ENCODE measurements at regions not wholly inside any gene's neighbourhood (a gene's known extent, or its start where the extent isn't known, plus 50 kb on each side); places are given as distances from the start of the nearest gene placed in this dataset.

- DNase-seq (ENCODE audit: low read depth in 2 of 2) = no peak
Observed at GRCh38 chr18:53649621-53650020, 574.8 kb downstream of the MBD2 start.

DNA sequence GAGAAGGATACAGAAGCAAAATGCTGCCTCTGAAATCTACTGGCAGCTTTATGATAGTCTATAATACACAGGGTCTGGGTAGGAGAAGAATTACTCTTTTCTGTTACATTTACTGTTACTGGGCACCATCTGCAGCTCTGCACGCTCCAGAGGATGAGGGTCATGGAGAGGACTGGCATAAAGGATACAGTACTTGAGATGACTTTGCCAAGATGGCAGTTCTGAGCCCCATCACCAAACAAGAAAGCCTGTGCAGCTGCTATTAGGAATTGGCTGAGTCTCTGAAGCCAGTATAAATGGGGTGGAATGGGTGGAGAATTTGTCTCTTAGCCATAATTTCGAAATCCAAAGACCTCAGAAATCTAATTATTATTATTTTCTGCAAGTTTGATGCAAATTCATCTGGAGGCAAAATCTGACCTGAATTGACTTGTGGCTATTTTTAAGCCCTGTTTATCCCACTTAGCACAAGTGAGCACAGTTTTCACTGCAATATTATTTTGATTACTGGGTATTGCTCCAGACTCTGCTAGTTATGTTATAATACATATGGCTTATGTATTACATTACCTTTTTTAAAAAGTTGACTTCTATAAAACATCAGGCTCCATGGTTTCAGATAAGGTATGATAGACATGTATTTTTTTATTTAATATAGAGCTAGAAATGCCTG, 579.5 kb downstream of the MBD2 start:
- DNase-seq (ENCODE audit: low read depth in 2 of 2) = no peak

- no peak for DNase-seq (ENCODE audit: low read depth in 2 of 2)
Observed at GRCh38 chr18:53639687-53640086, 584.8 kb downstream of the MBD2 start.

- no peak for DNase-seq (ENCODE audit: low read depth in 2 of 2)
Observed at GRCh38 chr18:53629337-53629736, 595.1 kb downstream of the MBD2 start.

DNA sequence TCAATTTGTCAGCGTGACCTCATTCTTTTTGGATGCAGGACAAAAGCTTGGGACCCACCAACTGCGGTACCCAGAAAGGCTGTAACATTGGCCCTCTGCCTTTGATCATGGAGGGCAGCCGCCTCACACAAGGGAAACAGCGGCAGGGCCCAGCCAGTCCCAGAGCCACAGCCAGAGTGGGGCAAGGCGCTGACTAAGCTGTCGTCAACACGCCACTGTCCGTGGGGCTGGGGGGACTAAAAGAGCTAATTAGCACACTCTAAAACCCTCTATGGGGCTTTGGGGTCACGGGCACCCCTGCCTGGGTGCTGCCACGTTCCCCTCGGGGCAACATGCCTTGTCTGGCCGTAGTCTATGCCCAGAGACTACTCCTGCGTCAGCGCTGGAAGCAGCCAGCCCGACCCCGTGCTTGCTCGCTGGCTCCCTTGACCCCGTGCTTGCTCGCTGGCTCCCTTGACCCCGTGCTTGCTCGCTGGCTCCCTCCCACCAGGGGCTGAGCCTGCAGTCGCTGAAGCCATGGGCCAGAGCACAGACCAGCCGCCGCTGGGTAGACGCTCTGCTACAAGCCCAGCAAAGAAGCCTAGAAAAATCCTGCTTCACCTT, 598.4 kb downstream of the MBD2 start:
- DNase-seq (ENCODE audit: low read depth in 2 of 2) = no peak

DNA sequence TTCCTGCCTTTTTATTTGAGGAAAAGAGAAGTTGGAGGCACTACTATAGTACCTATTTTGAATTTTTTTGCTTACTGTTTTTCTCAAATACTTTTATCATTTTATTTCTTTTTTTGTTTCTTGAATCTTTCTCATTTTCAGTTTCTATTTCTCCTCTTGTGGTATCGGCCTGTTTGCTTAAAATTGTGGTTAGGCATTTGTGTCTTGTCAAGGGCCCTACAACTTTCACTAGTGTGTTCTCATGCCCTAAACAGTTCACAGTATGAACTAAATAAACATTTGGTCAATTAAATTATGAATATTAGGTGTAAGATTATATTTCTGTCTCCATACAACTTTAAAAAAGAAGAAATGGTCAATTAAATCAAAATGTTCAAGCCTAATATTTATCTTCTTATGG, 613.5 kb downstream of the MBD2 start:
- no peak for DNase-seq (ENCODE audit: low read depth in 2 of 2)

- DNase-seq (ENCODE audit: low read depth in 2 of 2) = no peak
Observed at GRCh38 chr18:53606792-53607191, 617.7 kb downstream of the MBD2 start.

GRCh38 chr18:53605198-53605597, 619.3 kb downstream of the MBD2 start:
- DNase-seq (ENCODE audit: low read depth in 2 of 2) = no peak

GRCh38 chr18:53603276-53603675, 621.2 kb downstream of the MBD2 start:
- no peak for DNase-seq (ENCODE audit: low read depth in 2 of 2)

DNA sequence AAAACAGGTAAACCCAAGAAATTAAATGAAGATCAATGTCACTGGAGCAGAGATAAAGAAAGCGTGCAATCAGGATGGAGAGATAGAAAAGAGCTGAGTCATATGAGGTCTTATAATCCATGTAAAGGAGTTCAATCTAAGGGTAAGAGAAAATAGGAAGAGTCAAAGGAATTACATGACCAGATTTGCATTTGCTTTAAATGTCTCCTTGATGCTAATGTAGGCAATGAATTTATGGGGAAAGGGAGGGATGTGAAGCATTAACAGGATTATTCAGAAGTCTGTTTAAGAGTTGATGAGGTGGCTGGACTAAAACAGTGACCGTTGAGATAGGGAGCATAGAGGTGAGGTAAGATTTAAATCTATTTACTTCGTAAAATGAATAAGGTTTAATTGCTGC, 623.1 kb downstream of the MBD2 start:
- DNase-seq (ENCODE audit: low read depth in 2 of 2) = no peak

DNA sequence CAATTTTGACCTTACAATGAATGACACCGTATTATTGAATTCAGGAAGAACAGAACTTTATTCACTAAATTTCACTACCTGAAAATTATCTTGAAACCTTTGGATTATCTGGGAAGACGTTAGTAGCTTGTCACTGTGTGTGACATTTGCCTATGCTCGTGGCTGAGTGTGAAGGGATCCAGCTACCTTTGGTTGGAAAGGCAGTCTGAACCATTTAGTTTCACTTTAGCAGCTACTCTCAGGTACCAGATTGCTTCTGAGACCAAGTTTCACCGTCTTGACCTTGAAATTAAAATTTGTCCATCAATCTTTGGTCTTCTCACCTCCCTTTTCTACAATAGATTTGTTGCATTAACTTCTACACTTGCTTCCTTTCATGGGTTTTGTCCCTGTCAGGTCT, 637.5 kb downstream of the MBD2 start:
- no peak for DNase-seq (ENCODE audit: low read depth in 2 of 2)
